OCI-LY7 (cell line): ENCODE measurements at regions not wholly inside any gene's neighbourhood (a gene's known extent, or its start where the extent isn't known, plus 50 kb on each side); places are given as distances from the start of the nearest gene placed in this dataset.

Source experiments
- EZH2phosphoT487 ChIP-seq: fragments of 200-600 bp; sonication (generic); IDR thresholded peaks from 2 replicates; pipeline ENCODE4 v1.6.1; 2018; ENCODE audit warnings: low read depth, borderline replicate concordance, mild to moderate bottlenecking, mixed run types, antibody characterized with exemption, low read length, moderate library complexity, mixed read lengths
- TF ChIP-seq, protein P1 (sequence below): fragments of 200-600 bp; sonication (generic); conservative IDR thresholded peaks from 2 replicates; pipeline ENCODE4 v1.5.1; 2014; ENCODE audit warnings: mild to moderate bottlenecking, antibody characterized with exemption, low read length, moderate library complexity, mixed read lengths

DNA sequence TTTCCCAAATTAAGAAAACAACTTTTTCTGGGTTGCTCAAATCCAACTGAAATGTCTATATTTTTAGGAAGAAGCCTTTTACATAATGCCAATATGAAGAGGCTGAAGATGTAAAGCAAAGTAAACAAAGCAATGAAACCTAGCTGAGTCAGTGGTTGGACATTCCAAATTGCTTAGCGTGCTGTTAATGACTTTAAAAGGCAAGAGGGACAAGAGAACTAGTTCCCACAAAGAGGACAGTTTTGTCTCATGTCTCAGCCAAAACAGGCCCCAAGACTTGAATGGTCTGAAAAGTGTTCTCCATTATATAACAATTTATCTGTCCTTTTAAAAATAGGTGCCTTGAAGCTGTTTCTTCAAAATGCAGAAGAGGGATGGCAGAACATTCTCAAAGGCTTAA, 407.0 kb downstream of the ENC1 start:
- TF ChIP-seq, protein P1, sequence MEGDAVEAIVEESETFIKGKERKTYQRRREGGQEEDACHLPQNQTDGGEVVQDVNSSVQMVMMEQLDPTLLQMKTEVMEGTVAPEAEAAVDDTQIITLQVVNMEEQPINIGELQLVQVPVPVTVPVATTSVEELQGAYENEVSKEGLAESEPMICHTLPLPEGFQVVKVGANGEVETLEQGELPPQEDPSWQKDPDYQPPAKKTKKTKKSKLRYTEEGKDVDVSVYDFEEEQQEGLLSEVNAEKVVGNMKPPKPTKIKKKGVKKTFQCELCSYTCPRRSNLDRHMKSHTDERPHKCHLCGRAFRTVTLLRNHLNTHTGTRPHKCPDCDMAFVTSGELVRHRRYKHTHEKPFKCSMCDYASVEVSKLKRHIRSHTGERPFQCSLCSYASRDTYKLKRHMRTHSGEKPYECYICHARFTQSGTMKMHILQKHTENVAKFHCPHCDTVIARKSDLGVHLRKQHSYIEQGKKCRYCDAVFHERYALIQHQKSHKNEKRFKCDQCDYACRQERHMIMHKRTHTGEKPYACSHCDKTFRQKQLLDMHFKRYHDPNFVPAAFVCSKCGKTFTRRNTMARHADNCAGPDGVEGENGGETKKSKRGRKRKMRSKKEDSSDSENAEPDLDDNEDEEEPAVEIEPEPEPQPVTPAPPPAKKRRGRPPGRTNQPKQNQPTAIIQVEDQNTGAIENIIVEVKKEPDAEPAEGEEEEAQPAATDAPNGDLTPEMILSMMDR = no peak
- no peak for TF ChIP-seq EZH2phosphoT487
